ENCODE measurements at regions not wholly inside any gene's neighbourhood (a gene's known extent, or its start where the extent isn't known, plus 50 kb on each side); places are given as distances from the start of the nearest gene placed in this dataset.

GRCh38 chr2:180461761-180462160, 454.7 kb upstream of the CWC22 start:
- H4K20me1 ChIP-seq (ENCODE audit: insufficient read depth): no peaks in the 10 kb centered on the region
- ChIA-PET POLR2A (no interaction called here), CTCF (interaction anchor here (1.5 kb wide), 1 partner anchor 12 kb away, joined by 4 read pairs; no protein-coding TSS in a partner anchor)
- no peak overlapping the region for H3K9ac ChIP-seq
- no peak overlapping the region for H2AFZ ChIP-seq (ENCODE audit: low read depth)
- no peaks in the 10 kb centered on the region for H3F3A ChIP-seq (replicated peaks; ENCODE audit: insufficient read depth)
- H3K27me3 ChIP-seq (ENCODE audit: insufficient read depth): no peaks in the 10 kb centered on the region
- TF ChIP-seq JUND (IDR thresholded peaks at IDR 0.05): no peak
- TF ChIP-seq REST (IDR thresholded peaks at IDR 0.05; ENCODE audit: low read depth, low read length): no peak
- TF ChIP-seq TCF12 (IDR thresholded peaks at IDR 0.05): no peak
- TF ChIP-seq RXRA (IDR thresholded peaks at IDR 0.05; ENCODE audit: borderline replicate concordance, low read depth): no peak
- no peaks in the 10 kb centered on the region for H3K36me3 ChIP-seq (replicated peaks in 1 of 2; ENCODE audit: control insufficient read depth in 1 of 2, insufficient read depth in 2 of 2, low read length in 1 of 2)
- WGBS (ENCODE audit: low lambda C conversion rate): 55% methylated on average over 3 of the region's 3 CpGs
- H3K9me3 ChIP-seq: no peaks in the 10 kb centered on the region
- H3K4me1 ChIP-seq (ENCODE audit: control insufficient read depth in 1 of 2, insufficient read depth in 2 of 2, low read depth in 1 of 2, low read length in 1 of 2): no peaks in the 10 kb centered on the region; a peak in 2 of 4 replicates
- no peak for DNase-seq
- no peak overlapping the region for H3K4me3 ChIP-seq (ENCODE audit: low read depth in 2 of 2, low read length in 1 of 2)
- H3K4me2 ChIP-seq: no peak overlapping the region
- H3K27ac ChIP-seq (ENCODE audit: low read depth in 2 of 2, low read length in 1 of 2): no peak overlapping the region
- H3K9me2 ChIP-seq: no peaks in the 10 kb centered on the region
- no peaks in the 10 kb centered on the region for H3K79me2 ChIP-seq (ENCODE audit: insufficient read depth)

GRCh38 chr2:180456801-180457200, 449.7 kb upstream of the CWC22 start:
- Histone ChIP-seq H3K4me1 (ENCODE audit: control insufficient read depth in 1 of 2, insufficient read depth in 2 of 2, low read depth in 1 of 2, low read length in 1 of 2) (no peaks in the 10 kb centered on the region; a peak in 1 of 4 replicates), H3K36me3 (replicated peaks in 1 of 2; ENCODE audit: control insufficient read depth in 1 of 2, insufficient read depth in 2 of 2, low read length in 1 of 2) (no peaks in the 10 kb centered on the region), H2AFZ (ENCODE audit: low read depth) (no peak overlapping the region), H3F3A (replicated peaks; ENCODE audit: insufficient read depth) (no peaks in the 10 kb centered on the region), H3K4me2 (no peak overlapping the region), H4K20me1 (ENCODE audit: insufficient read depth) (no peaks in the 10 kb centered on the region), H3K9me3 (no peaks in the 10 kb centered on the region), H3K79me2 (ENCODE audit: insufficient read depth) (no peaks in the 10 kb centered on the region), H3K9ac (no peak overlapping the region), H3K4me3 (ENCODE audit: low read depth in 2 of 2, low read length in 1 of 2) (no peak overlapping the region), H3K27me3 (ENCODE audit: insufficient read depth) (no peaks in the 10 kb centered on the region), H3K9me2 (no peaks in the 10 kb centered on the region), H3K27ac (ENCODE audit: low read depth in 2 of 2, low read length in 1 of 2) (no peak overlapping the region)
- ChIA-PET CTCF (no interaction called here), POLR2A (no interaction called here)
- no peak for TF ChIP-seq SIN3A (IDR thresholded peaks at IDR 0.05; ENCODE audit: borderline replicate concordance, low read depth, low read length)
- TF ChIP-seq REST (IDR thresholded peaks at IDR 0.05; ENCODE audit: low read depth, low read length): no peak
- no peak for TF ChIP-seq POLR2AphosphoS5 (IDR thresholded peaks at IDR 0.05; ENCODE audit: low read depth, low read length)
- TF ChIP-seq JUND (IDR thresholded peaks at IDR 0.05): no peak
- TF ChIP-seq GATA2 (CRISPR knock-in tag; IDR thresholded peaks at IDR 0.05): no peak
- no peak for TF ChIP-seq MEF2A (IDR thresholded peaks at IDR 0.05; ENCODE audit: borderline replicate concordance, low read depth)
- TF ChIP-seq TAF1 (IDR thresholded peaks at IDR 0.05; ENCODE audit: borderline replicate concordance, low read depth, low read length): no peak
- no peak for TF ChIP-seq MXI1 (IDR thresholded peaks at IDR 0.05; ENCODE audit: low read depth, low read length)
- TF ChIP-seq MAX (IDR thresholded peaks at IDR 0.05; ENCODE audit: low read depth): no peak
- no peak for TF ChIP-seq CHD2 (IDR thresholded peaks at IDR 0.05; ENCODE audit: low read length, partially characterized antibody)
- TF ChIP-seq ZBTB33 (IDR thresholded peaks at IDR 0.05; ENCODE audit: borderline replicate concordance, low read depth): no peak
- TF ChIP-seq GABPA (IDR thresholded peaks at IDR 0.05; ENCODE audit: low read depth): no peak
- TF ChIP-seq ELF1 (IDR thresholded peaks at IDR 0.05): no peak
- no peak for TF ChIP-seq FOXM1 (IDR thresholded peaks at IDR 0.05; ENCODE audit: low read depth)
- no peak for TF ChIP-seq IRF3 (IDR thresholded peaks at IDR 0.05; ENCODE audit: low read depth, low read length)
- no peak for TF ChIP-seq EP300 (IDR thresholded peaks at IDR 0.05; ENCODE audit: borderline replicate concordance in 1 of 2, low read depth in 1 of 2, low read length in 1 of 2)
- no peak for TF ChIP-seq SMC3 (IDR thresholded peaks at IDR 0.05; ENCODE audit: low read depth, low read length)
- WGBS (ENCODE audit: low lambda C conversion rate): 61% methylated on average over 3 of the region's 3 CpGs
- no peak for DNase-seq

Measured in SK-N-SH (cell line).